ENCODE measurements at regions not wholly inside any gene's neighbourhood (a gene's known extent, or its start where the extent isn't known, plus 50 kb on each side); places are given as distances from the start of the nearest gene placed in this dataset.

GRCh38 chr6:86440608-86441007 is 496.7 kb upstream of the HTR1E start:
- no peak for TF ChIP-seq CTCF (IDR thresholded peaks at IDR 0.05)
- no peak for TF ChIP-seq EZH2 (IDR thresholded peaks at IDR 0.05; ENCODE audit: borderline replicate concordance, insufficient read depth, low read depth, low read length, poor library complexity, severe bottlenecking)
- no peaks in the 10 kb centered on the region for H3K9me3 Mint-ChIP-seq (ENCODE audit: insufficient read depth)
- CTCF ChIA-PET, result no interaction called here

GRCh38 chr6:86423571-86423970 is 513.8 kb upstream of the HTR1E start:
- intact Hi-C loops (cut with micrococcal nuclease), result no loop called here
- Histone ChIP-seq H3K27ac (ENCODE audit: low read length in 2 of 2) (no peak overlapping the region), H3K27me3 (replicated peaks in 1 of 4; ENCODE audit: control extremely low read depth in 1 of 4, control insufficient read depth in 3 of 4, insufficient read depth in 4 of 4, low read length in 3 of 4) (no peaks in the 10 kb centered on the region), H3K4me1 (ENCODE audit: control insufficient read depth in 2 of 2, insufficient read depth in 2 of 2, low read length in 2 of 2) (no peaks in the 10 kb centered on the region), H3K9me3 (ENCODE audit: control extremely low read depth in 1 of 3, control insufficient read depth in 2 of 3, insufficient read depth in 1 of 3, low read length in 2 of 3) (no peaks in the 10 kb centered on the region), H3K9ac (ENCODE audit: low read length) (no peak overlapping the region), H2AFZ (ENCODE audit: insufficient read depth, low read depth, low read length, poor library complexity, severe bottlenecking) (no peak overlapping the region), H3K79me2 (ENCODE audit: control insufficient read depth, insufficient read depth, low read length) (no peaks in the 10 kb centered on the region), H3K4me3 (ENCODE audit: control extremely low read depth in 1 of 5, extremely low read depth in 1 of 5, insufficient read depth in 1 of 5, low read depth in 2 of 5, low read length in 4 of 5) (no peak overlapping the region), H4K20me1 (ENCODE audit: control insufficient read depth, insufficient read depth, low read length, poor library complexity, severe bottlenecking) (no peaks in the 10 kb centered on the region), H3K4me2 (replicated peaks; ENCODE audit: low read depth, low read length, poor library complexity, severe bottlenecking) (no peak overlapping the region), H3K36me3 (replicated peaks in 1 of 2; ENCODE audit: control extremely low read depth in 1 of 2, control insufficient read depth in 1 of 2, extremely low read depth in 1 of 2, insufficient read depth in 2 of 2, low read length in 1 of 2) (no peaks in the 10 kb centered on the region)
- Mint-ChIP-seq H3K9me3 (ENCODE audit: insufficient read depth) (no peaks in the 10 kb centered on the region), H3K27me3 (no peaks in the 10 kb centered on the region), H3K4me1 (no peaks in the 10 kb centered on the region), H3K4me3 (no peak overlapping the region), H3K27ac (no peak overlapping the region)
- DNase-seq, result no peak
- ChIA-PET CTCF (no interaction called here), POLR2A (no interaction called here)
- TF ChIP-seq CTCF (IDR thresholded peaks at IDR 0.05), result no peak
- no peak for TF ChIP-seq EZH2 (IDR thresholded peaks at IDR 0.05; ENCODE audit: borderline replicate concordance, insufficient read depth, low read depth, low read length, poor library complexity, severe bottlenecking)
- WGBS (ENCODE audit: insufficient coverage), result no CpG with 5 or more reads among the region's 1 CpG
- ATAC-seq (ENCODE audit: low read depth), result no peak

More at GRCh38 chr6:86440608-86441007, 496.7 kb upstream of the HTR1E start:
- Mint-ChIP-seq H3K4me3 (no peak overlapping the region), H3K27me3 (no peaks in the 10 kb centered on the region), H3K4me1 (no peaks in the 10 kb centered on the region), H3K27ac (no peak overlapping the region)
- Histone ChIP-seq H2AFZ (ENCODE audit: insufficient read depth, low read depth, low read length, poor library complexity, severe bottlenecking) (no peak overlapping the region), H3K36me3 (replicated peaks in 1 of 2; ENCODE audit: control extremely low read depth in 1 of 2, control insufficient read depth in 1 of 2, extremely low read depth in 1 of 2, insufficient read depth in 2 of 2, low read length in 1 of 2) (no peaks in the 10 kb centered on the region), H3K9ac (ENCODE audit: low read length) (no peak overlapping the region), H3K4me2 (replicated peaks; ENCODE audit: low read depth, low read length, poor library complexity, severe bottlenecking) (no peak overlapping the region), H3K4me3 (ENCODE audit: control extremely low read depth in 1 of 5, extremely low read depth in 1 of 5, insufficient read depth in 1 of 5, low read depth in 2 of 5, low read length in 4 of 5) (no peak overlapping the region), H3K27me3 (replicated peaks in 1 of 4; ENCODE audit: control extremely low read depth in 1 of 4, control insufficient read depth in 3 of 4, insufficient read depth in 4 of 4, low read length in 3 of 4) (no peaks in the 10 kb centered on the region), H3K4me1 (ENCODE audit: control insufficient read depth in 2 of 2, insufficient read depth in 2 of 2, low read length in 2 of 2) (no peaks in the 10 kb centered on the region), H3K9me3 (ENCODE audit: control extremely low read depth in 1 of 3, control insufficient read depth in 2 of 3, insufficient read depth in 1 of 3, low read length in 2 of 3) (no peaks in the 10 kb centered on the region), H3K79me2 (ENCODE audit: control insufficient read depth, insufficient read depth, low read length) (no peaks in the 10 kb centered on the region), H3K27ac (ENCODE audit: low read length in 2 of 2) (no peak overlapping the region), H4K20me1 (ENCODE audit: control insufficient read depth, insufficient read depth, low read length, poor library complexity, severe bottlenecking) (no peaks in the 10 kb centered on the region)
- no peak for ATAC-seq (ENCODE audit: low read depth)
- POLR2A ChIA-PET, result no interaction called here
- DNase-seq, result no peak
- intact Hi-C loops (cut with micrococcal nuclease), result no loop called here
